NT2/D1 (cell line): ENCODE measurements at regions not wholly inside any gene's neighbourhood (a gene's known extent, or its start where the extent isn't known, plus 50 kb on each side); places are given as distances from the start of the nearest gene placed in this dataset.
"Not testable (repeated sequence)": the region's sequence is repeated elsewhere in the genome, so short reads cannot be mapped to it uniquely, and the experiment has no call there.

Experiments
- DNase-seq: peaks from one replicate; pipeline ENCODE4 v3.0.0-alpha.2; 2011; ENCODE audit warnings: low read depth, low spot score
- H3K27me3 ChIP-seq: 2 replicates; pipeline ENCODE4 v1.6.0; 2011; ENCODE audit warnings: mild to moderate bottlenecking; ENCODE audit not compliant: insufficient read length, insufficient read depth
- H3K36me3 ChIP-seq: 2 replicates; pipeline ENCODE4 v1.6.1; 2011; ENCODE audit warnings: mild to moderate bottlenecking, low read length, mixed read lengths; ENCODE audit not compliant: insufficient read depth, insufficient read length
- H3K4me1 ChIP-seq: 2 replicates; pipeline ENCODE4 v1.5.1; 2011; ENCODE audit not compliant: insufficient read depth, insufficient read length
- H3K4me3 ChIP-seq: 2 replicates; pipeline ENCODE4 v1.5.1; 2011; ENCODE audit warnings: low read depth; ENCODE audit not compliant: insufficient read length
- H3K9ac ChIP-seq: 2 replicates; pipeline ENCODE4 v1.6.0; 2011; ENCODE audit warnings: low read depth; ENCODE audit not compliant: insufficient read length
- H3K9me3 ChIP-seq: 2 replicates; pipeline ENCODE4 v1.5.1; 2011; ENCODE audit warnings: mild to moderate bottlenecking, low read length; ENCODE audit not compliant: insufficient read depth
- SUZ12 ChIP-seq: IDR thresholded peaks from 2 replicates; pipeline ENCODE4 v1.6.1; 2011; ENCODE audit not compliant: insufficient read length, insufficient read depth; ENCODE audit errors: extremely low read depth
- YY1 ChIP-seq: IDR thresholded peaks from 2 replicates; pipeline ENCODE4 v1.6.1; 2011; ENCODE audit not compliant: insufficient read length, insufficient read depth
- ZNF274 ChIP-seq: IDR thresholded peaks from 2 replicates; pipeline ENCODE4 v1.6.1; 2011; ENCODE audit warnings: mild to moderate bottlenecking, low read depth, low read length

DNA sequence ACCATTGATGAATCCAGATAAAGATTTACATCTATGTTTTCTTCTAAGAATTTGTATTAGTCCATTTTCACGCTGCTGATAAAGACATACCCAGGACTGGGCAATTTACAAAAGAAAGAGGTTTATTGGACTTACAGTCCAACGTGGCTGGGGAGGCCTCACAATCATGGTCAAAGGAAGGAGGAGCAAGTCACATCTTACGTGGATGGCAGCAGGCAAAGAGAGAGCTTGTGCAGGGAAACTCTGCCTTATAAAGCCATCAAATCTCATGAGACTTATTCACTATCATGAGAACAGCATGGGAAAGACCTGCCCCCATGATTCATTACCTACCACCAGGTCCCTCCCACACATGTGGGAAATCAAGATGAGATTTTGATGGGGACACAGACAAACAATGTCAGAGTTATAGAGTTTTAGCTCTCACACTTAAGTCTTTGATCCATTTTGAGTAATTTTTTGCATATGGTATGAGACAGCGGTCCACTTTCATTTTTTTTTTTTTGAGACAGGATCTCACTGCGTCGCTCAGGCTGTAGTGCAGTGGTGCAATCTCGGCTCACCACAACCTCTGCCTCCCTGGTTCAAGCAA is 53.5 kb upstream of the JADE2 start:
- H3K27me3 ChIP-seq, H3K9me3 ChIP-seq, H3K9ac ChIP-seq, H3K4me3 ChIP-seq, H3K4me1 ChIP-seq, H3K36me3 ChIP-seq, DNase-seq: not testable (repeated sequence)

- peaks cover 2% of the 10 kb centered on the region for H3K4me1 ChIP-seq
- no peak overlapping the region for H3K4me3 ChIP-seq
- H3K36me3 ChIP-seq = no peaks in the 10 kb centered on the region
- no peak overlapping the region for H3K9ac ChIP-seq
- no peak for TF ChIP-seq SUZ12
- no peak for TF ChIP-seq YY1
- TF ChIP-seq ZNF274 = no peak
- H3K9me3 ChIP-seq = no peaks in the 10 kb centered on the region
- no peak for DNase-seq
- H3K27me3 ChIP-seq = no peaks in the 10 kb centered on the region
Measured at GRCh38 chr5:134468921-134469400, 56.5 kb upstream of the JADE2 start.

GRCh38 chr5:134467231-134467630 is 55.5 kb upstream of the CDKN2AIPNL start:
- no peak for DNase-seq
- Histone ChIP-seq H3K9me3 (no peaks in the 10 kb centered on the region), H3K4me3 (peak overlapping the region; percentile 69), H3K27me3 (no peaks in the 10 kb centered on the region), H3K9ac (peak overlapping the region; percentile 68), H3K36me3 (no peaks in the 10 kb centered on the region), H3K4me1 (peaks cover 2% of the 10 kb centered on the region)
- TF ChIP-seq YY1 (no peak), ZNF274 (no peak), SUZ12 (no peak)

- Histone ChIP-seq H3K4me1 (peaks cover 2% of the 10 kb centered on the region), H3K9ac (peak overlapping the region; percentile 95)
- peak; percentile 84 for DNase-seq
Measured at GRCh38 chr5:134466241-134467069, 54.8 kb upstream of the CDKN2AIPNL start.

GRCh38 chr5:134465816-134466240 is 54.1 kb upstream of the CDKN2AIPNL start:
- no peaks in the 10 kb centered on the region for H3K27me3 ChIP-seq
- peak overlapping the region; percentile 69 for H3K4me3 ChIP-seq
- peak overlapping the region; percentile 95 for H3K9ac ChIP-seq
- no peaks in the 10 kb centered on the region for H3K36me3 ChIP-seq
- H3K9me3 ChIP-seq = no peaks in the 10 kb centered on the region
- H3K4me1 ChIP-seq = peaks cover 2% of the 10 kb centered on the region
- no peak for TF ChIP-seq SUZ12
- peak; percentile 77 for DNase-seq

More at GRCh38 chr5:134466241-134467069, 54.8 kb upstream of the CDKN2AIPNL start:
- Histone ChIP-seq H3K27me3 (no peaks in the 10 kb centered on the region), H3K9me3 (no peaks in the 10 kb centered on the region), H3K4me3 (peak overlapping the region; percentile 69), H3K36me3 (no peaks in the 10 kb centered on the region)
- no peak for TF ChIP-seq SUZ12
- no peak for TF ChIP-seq YY1
- TF ChIP-seq ZNF274 = no peak

GRCh38 chr5:134464988-134465815 is 53.5 kb upstream of the CDKN2AIPNL start:
- Histone ChIP-seq H3K36me3 (no peaks in the 10 kb centered on the region), H3K4me1 (peaks cover 4% of the 10 kb centered on the region), H3K27me3 (no peaks in the 10 kb centered on the region), H3K9ac (no peak overlapping the region), H3K9me3 (no peaks in the 10 kb centered on the region), H3K4me3 (peak overlapping the region; percentile 15)
- TF ChIP-seq YY1 (no peak), SUZ12 (no peak), ZNF274 (no peak)
- no peak for DNase-seq

DNA sequence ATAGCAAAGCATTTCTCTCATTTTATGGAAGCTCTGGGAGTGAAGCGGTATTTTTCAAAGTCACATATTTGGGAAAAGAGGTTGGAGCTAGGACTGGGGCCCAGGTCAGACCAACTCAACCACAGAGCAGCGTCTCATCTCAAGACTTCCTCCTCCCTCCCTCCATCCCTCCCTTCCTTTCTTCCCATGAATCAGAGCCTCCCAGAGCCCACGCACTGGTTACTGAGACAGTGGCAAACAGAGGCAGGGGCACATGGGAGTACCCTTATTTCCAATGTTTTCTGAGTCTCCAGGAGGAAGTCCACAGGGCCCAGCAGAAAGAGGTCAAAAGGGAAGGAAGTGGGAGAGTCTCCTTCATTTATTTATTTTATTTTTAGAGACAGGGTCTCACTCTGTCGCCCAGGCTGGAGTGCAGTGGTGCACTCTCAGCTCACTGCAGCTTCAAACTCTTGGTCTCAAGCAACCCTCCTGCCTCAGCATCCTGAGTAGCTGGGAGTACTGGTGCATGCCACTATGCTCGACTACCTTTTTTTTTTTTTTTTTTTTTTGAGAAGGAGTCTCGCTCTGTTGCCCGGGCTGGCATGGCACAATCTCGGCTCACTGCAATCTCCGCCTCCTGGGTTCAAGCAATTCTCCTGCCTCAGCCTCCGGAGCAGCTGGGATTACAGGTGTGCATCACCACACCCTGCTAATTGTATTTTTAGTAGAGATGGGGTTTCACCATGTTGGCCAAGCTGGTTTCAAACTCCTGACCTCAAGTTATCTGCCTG is 52.5 kb upstream of the CDKN2AIPNL start:
- no peaks in the 10 kb centered on the region for H3K27me3 ChIP-seq
- no peak overlapping the region for H3K4me3 ChIP-seq
- H3K36me3 ChIP-seq = no peaks in the 10 kb centered on the region
- H3K9me3 ChIP-seq = no peaks in the 10 kb centered on the region
- no peak for DNase-seq
- H3K9ac ChIP-seq = no peak overlapping the region
- TF ChIP-seq YY1 (no peak), ZNF274 (no peak), SUZ12 (no peak)
- H3K4me1 ChIP-seq = peaks cover 4% of the 10 kb centered on the region
